ENCODE measurements at regions not wholly inside any gene's neighbourhood (a gene's known extent, or its start where the extent isn't known, plus 50 kb on each side); places are given as distances from the start of the nearest gene placed in this dataset.

DNA sequence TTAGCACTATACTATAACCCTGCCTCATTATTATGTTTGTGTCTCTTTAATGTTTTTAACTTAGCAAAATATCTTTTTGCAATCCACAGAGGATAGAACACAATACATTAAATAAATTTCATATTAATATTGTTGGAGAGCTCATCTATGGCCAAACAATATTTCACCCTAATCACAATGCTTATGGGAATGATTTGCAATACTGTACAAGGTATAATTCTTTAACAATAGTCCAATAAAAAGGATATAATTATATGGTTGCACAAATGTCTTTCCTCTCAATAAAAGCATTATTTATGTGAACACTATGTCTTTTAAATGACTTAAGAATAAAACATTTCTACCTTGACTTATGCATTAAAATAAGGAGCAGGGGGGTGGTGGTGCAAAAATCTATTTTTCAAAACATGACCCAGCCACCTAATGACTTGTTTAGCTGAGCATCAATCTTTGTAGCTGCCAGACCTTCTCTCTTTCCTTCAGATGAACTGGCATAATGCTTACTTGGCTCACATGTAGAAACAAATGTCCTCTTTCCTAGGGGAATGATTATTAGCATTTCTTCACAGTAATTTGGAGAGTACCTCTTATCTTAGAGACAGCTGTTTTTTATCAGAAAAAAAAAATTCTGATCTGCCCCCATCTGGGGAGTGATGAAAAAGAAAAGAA, 1933.6 kb upstream of the LRRTM1 start:
- Histone ChIP-seq H3K4me1 (ENCODE audit: control insufficient read depth, insufficient read depth, low read length) (no peaks in the 10 kb centered on the region), H3K27ac (ENCODE audit: low read length) (no peak overlapping the region), H3K9ac (ENCODE audit: low read length in 2 of 2) (no peak overlapping the region), H3K36me3 (ENCODE audit: control insufficient read depth in 2 of 2, insufficient read depth in 2 of 2, low read length in 2 of 2) (no peaks in the 10 kb centered on the region), H3K4me3 (ENCODE audit: low read length in 2 of 2) (no peak overlapping the region), H3K9me3 (ENCODE audit: control insufficient read depth in 2 of 2, low read length in 2 of 2) (no peaks in the 10 kb centered on the region), H3K27me3 (ENCODE audit: control insufficient read depth in 1 of 2, insufficient read depth in 2 of 2, low read length in 2 of 2) (no peaks in the 10 kb centered on the region)

- Histone ChIP-seq H3K36me3 (ENCODE audit: control insufficient read depth in 2 of 2, insufficient read depth in 2 of 2, low read length in 2 of 2) (no peaks in the 10 kb centered on the region), H3K27me3 (ENCODE audit: control insufficient read depth in 1 of 2, insufficient read depth in 2 of 2, low read length in 2 of 2) (no peaks in the 10 kb centered on the region), H3K9me3 (ENCODE audit: control insufficient read depth in 2 of 2, low read length in 2 of 2) (no peaks in the 10 kb centered on the region), H3K4me3 (ENCODE audit: low read length in 2 of 2) (no peak overlapping the region), H3K27ac (ENCODE audit: low read length) (no peak overlapping the region), H3K4me1 (ENCODE audit: control insufficient read depth, insufficient read depth, low read length) (no peaks in the 10 kb centered on the region), H3K9ac (ENCODE audit: low read length in 2 of 2) (no peak overlapping the region)
These were observed 1929.8 kb upstream of the LRRTM1 start for GRCh38 chr2:82234283-82234874.

DNA sequence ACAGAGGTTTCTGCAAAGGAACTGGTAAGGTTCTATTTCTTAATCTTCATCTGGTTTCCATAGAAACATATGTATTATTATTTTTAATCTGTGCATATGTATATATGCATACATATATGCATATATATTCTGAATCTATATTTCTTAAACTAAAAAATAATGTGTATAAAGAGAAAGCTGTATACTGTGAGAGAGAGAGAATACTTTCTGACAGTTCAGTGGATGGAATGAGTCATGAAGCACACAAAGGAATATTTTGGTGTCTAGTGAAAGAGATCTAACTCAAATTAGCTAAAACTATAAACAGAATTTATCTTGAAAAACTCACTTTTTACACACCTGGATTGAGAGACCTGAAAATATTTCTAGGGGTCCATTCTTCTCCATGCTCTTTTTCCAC, 1929.3 kb upstream of the LRRTM1 start:
- H3K27me3 ChIP-seq (ENCODE audit: control insufficient read depth in 1 of 2, insufficient read depth in 2 of 2, low read length in 2 of 2): no peaks in the 10 kb centered on the region

GRCh38 chr2:82230406-82230805, 1925.9 kb upstream of the LRRTM1 start:
- no peak overlapping the region for H3K9ac ChIP-seq (ENCODE audit: low read length in 2 of 2)
- H3K4me1 ChIP-seq (ENCODE audit: control insufficient read depth, insufficient read depth, low read length): no peaks in the 10 kb centered on the region
- H3K9me3 ChIP-seq (ENCODE audit: control insufficient read depth in 2 of 2, low read length in 2 of 2): no peaks in the 10 kb centered on the region
- no peaks in the 10 kb centered on the region for H3K27me3 ChIP-seq (ENCODE audit: control insufficient read depth in 1 of 2, insufficient read depth in 2 of 2, low read length in 2 of 2)
- H3K36me3 ChIP-seq (ENCODE audit: control insufficient read depth in 2 of 2, insufficient read depth in 2 of 2, low read length in 2 of 2): no peaks in the 10 kb centered on the region
- H3K27ac ChIP-seq (ENCODE audit: low read length): no peak overlapping the region
- H3K4me3 ChIP-seq (ENCODE audit: low read length in 2 of 2): no peak overlapping the region

More for the DNA sequence above, 1929.3 kb upstream of the LRRTM1 start:
- no peak overlapping the region for H3K9ac ChIP-seq (ENCODE audit: low read length in 2 of 2)
- H3K4me3 ChIP-seq (ENCODE audit: low read length in 2 of 2): no peak overlapping the region
- H3K4me1 ChIP-seq (ENCODE audit: control insufficient read depth, insufficient read depth, low read length): no peaks in the 10 kb centered on the region
- H3K36me3 ChIP-seq (ENCODE audit: control insufficient read depth in 2 of 2, insufficient read depth in 2 of 2, low read length in 2 of 2): no peaks in the 10 kb centered on the region
- no peak overlapping the region for H3K27ac ChIP-seq (ENCODE audit: low read length)
- no peaks in the 10 kb centered on the region for H3K9me3 ChIP-seq (ENCODE audit: control insufficient read depth in 2 of 2, low read length in 2 of 2)

- Histone ChIP-seq H3K36me3 (ENCODE audit: control insufficient read depth in 2 of 2, insufficient read depth in 2 of 2, low read length in 2 of 2) (no peaks in the 10 kb centered on the region), H3K27me3 (ENCODE audit: control insufficient read depth in 1 of 2, insufficient read depth in 2 of 2, low read length in 2 of 2) (no peaks in the 10 kb centered on the region), H3K9ac (ENCODE audit: low read length in 2 of 2) (no peak overlapping the region)
These were observed 1921.9 kb upstream of the LRRTM1 start for GRCh38 chr2:82226441-82226840.

GRCh38 chr2:82224301-82224940, 1919.9 kb upstream of the LRRTM1 start:
- no peaks in the 10 kb centered on the region for H3K27me3 ChIP-seq (ENCODE audit: control insufficient read depth in 1 of 2, insufficient read depth in 2 of 2, low read length in 2 of 2)
- H3K4me1 ChIP-seq (ENCODE audit: control insufficient read depth, insufficient read depth, low read length): no peaks in the 10 kb centered on the region
- peaks cover 0 to 3% of the 10 kb centered on the region in 2 donors for H3K9me3 ChIP-seq (ENCODE audit: control insufficient read depth in 2 of 2, low read length in 2 of 2)
- no peak overlapping the region for H3K27ac ChIP-seq (ENCODE audit: low read length)
- no peak overlapping the region for H3K4me3 ChIP-seq (ENCODE audit: low read length in 2 of 2)
- H3K9ac ChIP-seq (ENCODE audit: low read length in 2 of 2): no peak overlapping the region
- no peaks in the 10 kb centered on the region for H3K36me3 ChIP-seq (ENCODE audit: control insufficient read depth in 2 of 2, insufficient read depth in 2 of 2, low read length in 2 of 2)

More at GRCh38 chr2:82226441-82226840, 1921.9 kb upstream of the LRRTM1 start:
- no peaks in the 10 kb centered on the region for H3K4me1 ChIP-seq (ENCODE audit: control insufficient read depth, insufficient read depth, low read length)
- H3K27ac ChIP-seq (ENCODE audit: low read length): no peak overlapping the region
- peaks cover 0 to 3% of the 10 kb centered on the region in 2 donors for H3K9me3 ChIP-seq (ENCODE audit: control insufficient read depth in 2 of 2, low read length in 2 of 2)
- no peak overlapping the region for H3K4me3 ChIP-seq (ENCODE audit: low read length in 2 of 2)

GRCh38 chr2:82215212-82215611, 1910.7 kb upstream of the LRRTM1 start:
- Histone ChIP-seq H3K9ac (ENCODE audit: low read length in 2 of 2) (no peak overlapping the region), H3K27ac (ENCODE audit: low read length) (no peak overlapping the region), H3K4me1 (ENCODE audit: control insufficient read depth, insufficient read depth, low read length) (no peaks in the 10 kb centered on the region), H3K4me3 (ENCODE audit: low read length in 2 of 2) (no peak overlapping the region), H3K27me3 (ENCODE audit: control insufficient read depth in 1 of 2, insufficient read depth in 2 of 2, low read length in 2 of 2) (no peaks in the 10 kb centered on the region), H3K36me3 (ENCODE audit: control insufficient read depth in 2 of 2, insufficient read depth in 2 of 2, low read length in 2 of 2) (no peaks in the 10 kb centered on the region), H3K9me3 (ENCODE audit: control insufficient read depth in 2 of 2, low read length in 2 of 2) (no peaks in the 10 kb centered on the region)

DNA sequence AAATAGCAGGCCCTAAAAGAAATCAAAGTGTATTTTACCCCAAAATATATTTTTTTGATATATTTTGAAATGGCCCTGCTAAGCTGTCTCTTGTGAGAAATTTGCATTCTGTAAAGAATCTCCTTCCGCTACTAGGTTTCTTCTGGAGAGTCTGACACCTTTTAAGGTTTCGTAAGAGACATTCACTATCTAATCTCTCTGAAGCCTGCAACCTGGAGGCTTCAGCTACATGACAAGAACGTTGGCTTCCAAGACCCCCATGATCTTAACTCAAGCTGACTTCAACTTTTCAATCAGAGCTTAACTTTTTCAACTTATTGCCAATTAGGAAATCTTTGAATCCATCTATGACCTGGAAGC, 1894.9 kb upstream of the LRRTM1 start:
- Histone ChIP-seq H3K36me3 (ENCODE audit: control insufficient read depth in 2 of 2, insufficient read depth in 2 of 2, low read length in 2 of 2) (no peaks in the 10 kb centered on the region), H3K27me3 (ENCODE audit: control insufficient read depth in 1 of 2, insufficient read depth in 2 of 2, low read length in 2 of 2) (no peaks in the 10 kb centered on the region), H3K4me3 (ENCODE audit: low read length in 2 of 2) (no peak overlapping the region), H3K9ac (ENCODE audit: low read length in 2 of 2) (no peak overlapping the region), H3K27ac (ENCODE audit: low read length) (no peak overlapping the region), H3K9me3 (ENCODE audit: control insufficient read depth in 2 of 2, low read length in 2 of 2) (no peaks in the 10 kb centered on the region), H3K4me1 (ENCODE audit: control insufficient read depth, insufficient read depth, low read length) (no peaks in the 10 kb centered on the region)

DNA sequence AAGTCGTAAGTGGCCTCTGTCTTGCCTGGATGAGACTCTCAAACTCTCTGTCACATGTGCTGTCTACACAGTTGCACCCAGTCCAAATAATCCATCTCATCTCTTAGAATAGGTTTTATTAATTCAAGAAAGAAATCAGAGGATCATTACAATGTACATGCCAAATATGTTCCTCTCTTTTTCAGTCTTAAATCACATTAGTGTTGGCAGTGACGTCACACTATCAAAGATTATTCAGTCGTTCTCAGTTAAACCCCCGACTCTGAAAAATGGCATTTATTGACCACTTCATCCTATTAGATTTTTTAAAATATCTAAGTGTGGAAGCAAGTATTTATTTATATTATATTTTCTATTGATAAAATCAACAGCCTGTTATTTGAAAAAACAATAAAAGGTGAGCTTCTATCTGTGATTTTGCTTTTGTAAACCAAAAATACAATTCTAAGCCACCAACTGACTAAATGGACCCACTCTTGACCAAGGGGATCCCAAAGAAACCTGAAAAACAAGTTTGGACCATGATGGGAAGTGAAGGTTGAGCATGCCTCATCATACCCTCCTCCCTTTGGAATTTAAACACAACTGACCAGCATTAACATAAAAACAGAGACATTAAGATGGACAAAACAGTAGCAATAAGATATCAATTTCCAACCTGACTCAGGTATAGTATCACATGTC, 1894.4 kb upstream of the LRRTM1 start:
- Histone ChIP-seq H3K9me3 (ENCODE audit: control insufficient read depth in 2 of 2, low read length in 2 of 2) (no peaks in the 10 kb centered on the region), H3K4me1 (ENCODE audit: control insufficient read depth, insufficient read depth, low read length) (no peaks in the 10 kb centered on the region), H3K4me3 (ENCODE audit: low read length in 2 of 2) (no peak overlapping the region), H3K9ac (ENCODE audit: low read length in 2 of 2) (no peak overlapping the region), H3K36me3 (ENCODE audit: control insufficient read depth in 2 of 2, insufficient read depth in 2 of 2, low read length in 2 of 2) (no peaks in the 10 kb centered on the region), H3K27ac (ENCODE audit: low read length) (no peak overlapping the region), H3K27me3 (ENCODE audit: control insufficient read depth in 1 of 2, insufficient read depth in 2 of 2, low read length in 2 of 2) (no peaks in the 10 kb centered on the region)

DNA sequence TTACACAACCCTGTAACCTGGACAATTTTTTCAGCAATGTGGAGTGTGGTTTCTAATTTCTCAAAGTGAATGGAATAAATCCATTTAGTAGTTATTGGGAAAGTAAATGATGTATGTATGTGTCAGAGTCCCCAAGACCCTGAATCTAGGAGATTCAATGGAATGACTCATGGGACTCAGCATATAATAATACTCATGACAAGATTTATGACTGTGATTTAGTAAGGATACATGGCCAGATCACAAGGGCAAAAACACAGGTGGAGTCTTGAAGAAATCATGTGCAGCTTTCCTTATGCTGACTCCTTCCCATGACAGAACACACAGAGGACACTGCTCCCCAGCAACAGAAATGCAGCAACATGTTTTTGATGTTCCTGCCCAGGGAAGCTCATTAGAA, 1877.7 kb upstream of the LRRTM1 start:
- H3K27me3 ChIP-seq (ENCODE audit: control insufficient read depth in 1 of 2, insufficient read depth in 2 of 2, low read length in 2 of 2): no peaks in the 10 kb centered on the region
- no peak overlapping the region for H3K27ac ChIP-seq (ENCODE audit: low read length)
- H3K9ac ChIP-seq (ENCODE audit: low read length in 2 of 2): no peak overlapping the region
- H3K36me3 ChIP-seq (ENCODE audit: control insufficient read depth in 2 of 2, insufficient read depth in 2 of 2, low read length in 2 of 2): no peaks in the 10 kb centered on the region
- H3K9me3 ChIP-seq (ENCODE audit: control insufficient read depth in 2 of 2, low read length in 2 of 2): no peaks in the 10 kb centered on the region
- H3K4me3 ChIP-seq (ENCODE audit: low read length in 2 of 2): no peak overlapping the region
- no peaks in the 10 kb centered on the region for H3K4me1 ChIP-seq (ENCODE audit: control insufficient read depth, insufficient read depth, low read length)

All from stomach smooth muscle (tissue), 2 donors.